ENCODE measurements at regions not wholly inside any gene's neighbourhood (a gene's known extent, or its start where the extent isn't known, plus 50 kb on each side); places are given as distances from the start of the nearest gene placed in this dataset.

DNA sequence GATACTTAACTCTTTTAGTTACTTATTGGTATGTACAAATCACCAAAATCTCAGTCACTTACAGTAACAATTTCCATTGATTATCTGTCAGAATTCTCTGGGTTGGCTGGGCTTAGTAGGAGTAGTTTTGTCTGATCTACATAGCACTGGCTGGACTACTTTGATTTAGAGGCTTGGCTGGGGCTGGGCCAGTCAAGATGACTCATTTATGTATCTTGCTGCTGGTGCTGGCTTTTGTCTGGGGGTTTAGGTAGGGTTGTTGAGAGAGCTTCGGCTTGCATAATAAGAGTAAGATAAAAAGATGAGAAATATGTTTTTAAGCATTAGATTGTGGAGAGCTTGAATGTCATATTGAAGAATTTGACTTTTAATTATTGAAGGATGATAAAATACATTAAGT is 1093.7 kb downstream of the SLC6A15 start:
- TF ChIP-seq SUZ12 (IDR thresholded peaks at IDR 0.05; ENCODE audit: extremely low read depth, insufficient read depth, insufficient read length) (no peak), ZNF274 (IDR thresholded peaks at IDR 0.05; ENCODE audit: low read depth, low read length) (no peak), YY1 (IDR thresholded peaks at IDR 0.05; ENCODE audit: insufficient read depth, insufficient read length) (no peak)
- Histone ChIP-seq H3K36me3 (ENCODE audit: insufficient read depth, insufficient read length, low read length) (no peaks in the 10 kb centered on the region), H3K4me3 (ENCODE audit: insufficient read length, low read depth) (no peak overlapping the region), H3K4me1 (ENCODE audit: insufficient read depth, insufficient read length) (no peaks in the 10 kb centered on the region), H3K9me3 (ENCODE audit: insufficient read depth, low read length) (0 out of 2 replicates have a peak, but pooled peaks cover 2% of the 10 kb centered on the region), H3K27me3 (ENCODE audit: insufficient read depth, insufficient read length) (no peaks in the 10 kb centered on the region), H3K9ac (ENCODE audit: insufficient read length, low read depth) (no peak overlapping the region)
- DNase-seq (ENCODE audit: low read depth, low spot score) = no peak

- Histone ChIP-seq H3K27me3 (ENCODE audit: insufficient read depth, insufficient read length) (no peaks in the 10 kb centered on the region), H3K9me3 (ENCODE audit: insufficient read depth, low read length) (no peaks in the 10 kb centered on the region), H3K36me3 (ENCODE audit: insufficient read depth, insufficient read length, low read length) (no peaks in the 10 kb centered on the region), H3K4me3 (ENCODE audit: insufficient read length, low read depth) (no peak overlapping the region), H3K9ac (ENCODE audit: insufficient read length, low read depth) (no peak overlapping the region), H3K4me1 (ENCODE audit: insufficient read depth, insufficient read length) (no peaks in the 10 kb centered on the region)
- DNase-seq (ENCODE audit: low read depth, low spot score) = no peak
- no peak for TF ChIP-seq SUZ12 (IDR thresholded peaks at IDR 0.05; ENCODE audit: extremely low read depth, insufficient read depth, insufficient read length)
- no peak for TF ChIP-seq YY1 (IDR thresholded peaks at IDR 0.05; ENCODE audit: insufficient read depth, insufficient read length)
- TF ChIP-seq ZNF274 (IDR thresholded peaks at IDR 0.05; ENCODE audit: low read depth, low read length) = no peak
Observed at GRCh38 chr12:83817730-83818129, 1094.9 kb downstream of the SLC6A15 start.

DNA sequence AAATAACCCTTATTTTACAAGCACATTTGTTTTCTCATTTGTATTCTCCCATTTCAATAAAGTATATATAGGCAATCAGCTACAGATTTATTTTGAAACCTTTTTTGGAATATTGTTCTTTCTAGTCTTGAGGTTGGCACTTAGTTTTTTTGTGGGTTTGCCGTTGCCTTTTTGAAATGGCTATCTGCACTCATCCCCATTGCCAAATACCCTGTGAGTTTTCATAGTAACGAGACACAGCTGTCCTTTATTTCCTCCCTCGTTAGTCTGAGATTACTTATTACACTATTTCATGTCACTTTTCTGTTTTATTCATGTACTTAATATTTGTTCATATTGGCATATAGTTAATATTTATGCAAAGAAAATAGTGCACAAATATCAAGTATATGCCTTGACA is 1104.0 kb downstream of the SLC6A15 start:
- Histone ChIP-seq H3K4me3 (ENCODE audit: insufficient read length, low read depth) (no peak overlapping the region), H3K36me3 (ENCODE audit: insufficient read depth, insufficient read length, low read length) (no peaks in the 10 kb centered on the region), H3K9me3 (ENCODE audit: insufficient read depth, low read length) (no peaks in the 10 kb centered on the region), H3K4me1 (ENCODE audit: insufficient read depth, insufficient read length) (no peaks in the 10 kb centered on the region), H3K9ac (ENCODE audit: insufficient read length, low read depth) (no peak overlapping the region), H3K27me3 (ENCODE audit: insufficient read depth, insufficient read length) (no peaks in the 10 kb centered on the region)
- DNase-seq (ENCODE audit: low read depth, low spot score) = no peak
- no peak for TF ChIP-seq ZNF274 (IDR thresholded peaks at IDR 0.05; ENCODE audit: low read depth, low read length)

DNA sequence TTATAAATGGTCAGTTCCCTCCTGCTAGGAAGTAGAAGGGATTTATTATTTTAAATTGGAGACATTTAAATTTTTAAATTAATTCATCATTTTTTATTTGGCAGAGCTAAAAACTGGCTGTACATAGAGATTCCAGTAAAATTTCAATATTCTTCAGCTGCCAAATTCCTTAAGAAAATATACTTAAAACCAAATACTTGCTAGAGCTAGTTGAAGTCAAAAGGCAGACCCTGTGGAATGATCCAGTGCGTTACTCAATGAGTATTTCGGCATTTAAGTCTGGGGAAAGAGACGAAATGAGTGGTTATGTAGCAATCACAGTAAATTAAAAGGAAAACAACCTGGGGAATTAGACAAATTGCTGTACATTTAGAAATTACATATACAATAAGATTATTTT is 1104.7 kb downstream of the SLC6A15 start:
- no peak overlapping the region for H3K4me3 ChIP-seq (ENCODE audit: insufficient read length, low read depth)
- H3K9ac ChIP-seq (ENCODE audit: insufficient read length, low read depth) = no peak overlapping the region
- H3K27me3 ChIP-seq (ENCODE audit: insufficient read depth, insufficient read length) = no peaks in the 10 kb centered on the region
- no peaks in the 10 kb centered on the region for H3K36me3 ChIP-seq (ENCODE audit: insufficient read depth, insufficient read length, low read length)
- no peaks in the 10 kb centered on the region for H3K9me3 ChIP-seq (ENCODE audit: insufficient read depth, low read length)
- TF ChIP-seq YY1 (IDR thresholded peaks at IDR 0.05; ENCODE audit: insufficient read depth, insufficient read length) = no peak
- TF ChIP-seq SUZ12 (IDR thresholded peaks at IDR 0.05; ENCODE audit: extremely low read depth, insufficient read depth, insufficient read length) = no peak
- no peak for TF ChIP-seq ZNF274 (IDR thresholded peaks at IDR 0.05; ENCODE audit: low read depth, low read length)
- no peaks in the 10 kb centered on the region for H3K4me1 ChIP-seq (ENCODE audit: insufficient read depth, insufficient read length)
- DNase-seq (ENCODE audit: low read depth, low spot score) = no peak

DNA sequence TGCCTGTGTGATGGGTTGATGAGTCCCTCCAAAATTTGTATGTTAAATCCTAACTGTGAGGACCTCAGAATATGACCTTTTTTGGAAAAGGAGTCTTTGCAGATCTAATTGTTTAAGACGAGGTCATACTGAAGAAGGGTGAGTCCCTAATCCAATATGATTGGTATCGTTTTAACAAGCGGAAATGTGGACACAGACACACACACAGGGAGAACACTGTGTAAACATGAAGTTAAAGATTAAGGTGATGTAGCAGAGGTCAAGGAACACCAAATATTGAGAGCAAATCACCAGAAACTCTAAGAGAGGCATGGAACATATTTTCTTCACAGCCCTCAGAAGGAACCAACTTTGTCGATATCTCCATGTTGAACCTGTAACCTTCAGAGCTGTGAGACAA is 1106.7 kb downstream of the SLC6A15 start:
- H3K9me3 ChIP-seq (ENCODE audit: insufficient read depth, low read length) = no peaks in the 10 kb centered on the region
- H3K4me1 ChIP-seq (ENCODE audit: insufficient read depth, insufficient read length) = no peaks in the 10 kb centered on the region
- H3K4me3 ChIP-seq (ENCODE audit: insufficient read length, low read depth) = no peak overlapping the region
- no peaks in the 10 kb centered on the region for H3K36me3 ChIP-seq (ENCODE audit: insufficient read depth, insufficient read length, low read length)
- H3K27me3 ChIP-seq (ENCODE audit: insufficient read depth, insufficient read length) = no peaks in the 10 kb centered on the region
- DNase-seq (ENCODE audit: low read depth, low spot score) = no peak
- TF ChIP-seq ZNF274 (IDR thresholded peaks at IDR 0.05; ENCODE audit: low read depth, low read length) (no peak), SUZ12 (IDR thresholded peaks at IDR 0.05; ENCODE audit: extremely low read depth, insufficient read depth, insufficient read length) (no peak), YY1 (IDR thresholded peaks at IDR 0.05; ENCODE audit: insufficient read depth, insufficient read length) (no peak)
- H3K9ac ChIP-seq (ENCODE audit: insufficient read length, low read depth) = no peak overlapping the region

DNA sequence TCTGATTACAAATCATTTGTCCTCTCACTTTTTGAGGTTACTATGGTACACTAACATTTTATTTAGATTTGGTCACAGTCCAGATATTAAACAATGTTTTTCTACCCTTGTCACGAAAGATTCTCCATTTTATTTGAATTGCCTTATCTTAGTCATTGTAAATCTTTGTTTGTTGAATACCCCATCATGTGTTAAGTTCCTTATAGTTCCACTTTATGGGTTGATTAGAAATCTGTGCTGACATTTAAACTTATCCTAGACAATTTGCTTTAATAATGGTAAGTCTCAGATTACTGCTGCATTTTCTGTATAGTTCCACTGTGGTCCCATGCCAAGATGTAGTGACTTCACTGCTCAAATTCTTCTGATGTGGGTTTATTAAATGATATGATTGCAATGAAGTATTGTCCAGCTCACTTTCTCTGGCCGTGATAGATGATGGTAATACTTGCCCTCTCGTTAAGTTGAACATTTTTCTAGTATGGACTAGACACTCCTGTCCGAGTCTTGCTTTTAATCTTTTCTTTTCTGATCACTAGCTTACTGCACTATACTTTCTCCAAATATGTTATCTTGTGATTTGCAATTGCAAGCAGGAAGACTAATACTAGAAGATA is 1107.3 kb downstream of the SLC6A15 start:
- no peaks in the 10 kb centered on the region for H3K9me3 ChIP-seq (ENCODE audit: insufficient read depth, low read length)
- H3K9ac ChIP-seq (ENCODE audit: insufficient read length, low read depth) = no peak overlapping the region
- no peaks in the 10 kb centered on the region for H3K27me3 ChIP-seq (ENCODE audit: insufficient read depth, insufficient read length)
- H3K4me3 ChIP-seq (ENCODE audit: insufficient read length, low read depth) = no peak overlapping the region
- DNase-seq (ENCODE audit: low read depth, low spot score) = no peak
- no peaks in the 10 kb centered on the region for H3K36me3 ChIP-seq (ENCODE audit: insufficient read depth, insufficient read length, low read length)
- H3K4me1 ChIP-seq (ENCODE audit: insufficient read depth, insufficient read length) = no peaks in the 10 kb centered on the region
- TF ChIP-seq YY1 (IDR thresholded peaks at IDR 0.05; ENCODE audit: insufficient read depth, insufficient read length) (no peak), SUZ12 (IDR thresholded peaks at IDR 0.05; ENCODE audit: extremely low read depth, insufficient read depth, insufficient read length) (no peak), ZNF274 (IDR thresholded peaks at IDR 0.05; ENCODE audit: low read depth, low read length) (no peak)

GRCh38 chr12:83801972-83802371 is 1110.6 kb downstream of the SLC6A15 start:
- H3K9me3 ChIP-seq (ENCODE audit: insufficient read depth, low read length) = no peaks in the 10 kb centered on the region
- H3K27me3 ChIP-seq (ENCODE audit: insufficient read depth, insufficient read length) = no peaks in the 10 kb centered on the region
- no peak for DNase-seq (ENCODE audit: low read depth, low spot score)
- H3K4me3 ChIP-seq (ENCODE audit: insufficient read length, low read depth) = no peak overlapping the region
- H3K36me3 ChIP-seq (ENCODE audit: insufficient read depth, insufficient read length, low read length) = no peaks in the 10 kb centered on the region
- no peaks in the 10 kb centered on the region for H3K4me1 ChIP-seq (ENCODE audit: insufficient read depth, insufficient read length)
- TF ChIP-seq ZNF274 (IDR thresholded peaks at IDR 0.05; ENCODE audit: low read depth, low read length) (no peak), SUZ12 (IDR thresholded peaks at IDR 0.05; ENCODE audit: extremely low read depth, insufficient read depth, insufficient read length) (no peak), YY1 (IDR thresholded peaks at IDR 0.05; ENCODE audit: insufficient read depth, insufficient read length) (no peak)
- no peak overlapping the region for H3K9ac ChIP-seq (ENCODE audit: insufficient read length, low read depth)
